Suppressor macrophage (primary cell): ENCODE measurements at regions not wholly inside any gene's neighbourhood (a gene's known extent, or its start where the extent isn't known, plus 50 kb on each side); places are given as distances from the start of the nearest gene placed in this dataset.
"Not testable (repeated sequence)": the region's sequence is repeated elsewhere in the genome, so short reads cannot be mapped to it uniquely, and the experiment has no call there.

Experiments used
- DNase-seq, 4 experiments: peaks; one replicate each; pipeline ENCODE4 v3.0.0-alpha.2; 2020 to 2022

- no peak for DNase-seq
These were observed 216.5 kb downstream of the SNRPN start for GRCh38 chr15:25171111-25171811.

DNA sequence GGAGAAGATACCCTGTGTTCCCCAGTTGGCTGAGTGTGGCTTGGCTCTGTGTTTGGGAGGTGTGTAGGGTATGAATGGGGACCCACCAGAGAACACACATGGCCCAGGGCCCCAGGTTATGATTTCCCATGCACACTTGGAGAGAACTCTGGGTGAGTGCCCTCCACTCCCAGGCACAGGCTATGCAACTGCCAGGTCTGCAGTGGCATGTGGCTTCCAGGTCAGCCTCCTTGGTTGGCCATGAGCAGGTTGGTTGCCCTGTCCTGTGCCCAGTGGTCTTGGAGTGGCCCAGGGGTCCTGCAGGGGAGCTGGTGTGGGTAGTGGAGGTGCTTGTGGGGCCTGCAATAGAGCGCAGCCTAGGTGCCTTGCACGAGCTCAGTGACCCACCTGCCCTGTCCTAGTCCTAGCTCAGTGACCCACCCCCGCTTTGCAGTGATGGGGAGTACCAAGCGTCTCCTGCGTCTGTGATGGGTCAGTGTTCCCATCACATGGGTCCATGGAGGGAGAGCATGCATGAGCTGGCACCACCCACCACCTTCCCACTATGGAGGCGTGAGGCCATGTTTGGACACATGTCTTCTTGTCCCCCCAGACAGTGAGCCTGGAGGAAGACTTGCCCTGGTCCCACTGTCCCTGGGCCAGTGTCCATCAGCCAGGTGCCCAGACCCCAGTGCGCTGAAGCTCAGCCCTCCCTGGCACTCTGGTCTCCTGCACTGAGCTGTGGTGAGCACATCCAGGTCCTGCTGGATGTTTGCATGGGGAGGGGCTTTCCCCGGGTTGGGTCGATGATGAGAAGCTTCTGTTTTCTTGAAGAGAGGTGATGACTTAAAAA, 217.3 kb downstream of the SNRPN start:
- DNase-seq: no peak

GRCh38 chr15:25172691-25173090, 217.9 kb downstream of the SNRPN start:
- DNase-seq: no peak

GRCh38 chr15:25173241-25174028, 218.6 kb downstream of the SNRPN start:
- DNase-seq: no peak

- DNase-seq: not testable (repeated sequence)
These were observed 219.4 kb downstream of the SNRPN start for GRCh38 chr15:25174149-25174548.

GRCh38 chr15:25175033-25175788, 220.4 kb downstream of the SNRPN start:
- DNase-seq: no peak

DNA sequence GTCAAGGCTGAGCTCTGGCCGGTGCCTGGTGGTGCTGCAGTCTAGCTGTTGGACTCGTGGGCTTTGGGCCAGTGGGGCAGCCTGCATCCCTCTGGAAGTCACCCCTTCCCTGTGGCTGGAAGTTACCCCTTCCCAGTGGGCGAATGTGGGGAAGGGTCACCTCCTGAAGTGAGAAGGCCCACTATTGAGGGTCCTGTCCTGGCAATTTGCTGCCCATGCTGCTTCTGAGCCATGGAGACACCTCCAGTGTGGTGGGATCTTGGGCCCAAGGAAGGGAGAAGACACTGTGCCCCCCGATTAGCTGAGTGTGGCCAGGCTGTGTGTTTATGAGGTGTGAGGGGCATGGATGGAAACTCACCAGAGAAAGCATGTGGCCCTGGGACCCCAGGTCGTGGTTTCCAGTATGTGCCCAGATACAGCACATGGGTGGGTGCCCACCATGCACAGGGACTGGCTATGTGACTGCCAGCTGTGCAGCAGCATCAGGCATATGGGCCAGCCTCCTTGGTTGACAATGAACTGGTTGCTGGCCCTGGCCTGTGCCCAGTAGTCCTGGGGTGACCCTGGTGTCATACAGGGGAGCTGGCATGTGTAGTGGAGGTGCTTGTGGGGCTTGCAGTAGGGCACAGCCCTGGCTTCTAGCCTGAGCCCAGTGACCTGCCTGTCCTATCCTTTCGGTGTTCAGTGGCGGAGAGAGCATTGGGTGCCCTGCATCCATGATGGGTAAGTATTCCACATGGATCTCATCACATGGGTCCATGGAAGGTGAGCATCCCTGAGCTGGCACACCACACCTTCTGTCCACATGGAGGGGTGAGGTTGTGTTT, 221.2 kb downstream of the SNRPN start:
- DNase-seq: no peak

GRCh38 chr15:25176616-25176923, 221.8 kb downstream of the SNRPN start:
- no peak for DNase-seq

- no peak for DNase-seq
These were observed 222.5 kb downstream of the SNRPN start for GRCh38 chr15:25176991-25177954.

DNA sequence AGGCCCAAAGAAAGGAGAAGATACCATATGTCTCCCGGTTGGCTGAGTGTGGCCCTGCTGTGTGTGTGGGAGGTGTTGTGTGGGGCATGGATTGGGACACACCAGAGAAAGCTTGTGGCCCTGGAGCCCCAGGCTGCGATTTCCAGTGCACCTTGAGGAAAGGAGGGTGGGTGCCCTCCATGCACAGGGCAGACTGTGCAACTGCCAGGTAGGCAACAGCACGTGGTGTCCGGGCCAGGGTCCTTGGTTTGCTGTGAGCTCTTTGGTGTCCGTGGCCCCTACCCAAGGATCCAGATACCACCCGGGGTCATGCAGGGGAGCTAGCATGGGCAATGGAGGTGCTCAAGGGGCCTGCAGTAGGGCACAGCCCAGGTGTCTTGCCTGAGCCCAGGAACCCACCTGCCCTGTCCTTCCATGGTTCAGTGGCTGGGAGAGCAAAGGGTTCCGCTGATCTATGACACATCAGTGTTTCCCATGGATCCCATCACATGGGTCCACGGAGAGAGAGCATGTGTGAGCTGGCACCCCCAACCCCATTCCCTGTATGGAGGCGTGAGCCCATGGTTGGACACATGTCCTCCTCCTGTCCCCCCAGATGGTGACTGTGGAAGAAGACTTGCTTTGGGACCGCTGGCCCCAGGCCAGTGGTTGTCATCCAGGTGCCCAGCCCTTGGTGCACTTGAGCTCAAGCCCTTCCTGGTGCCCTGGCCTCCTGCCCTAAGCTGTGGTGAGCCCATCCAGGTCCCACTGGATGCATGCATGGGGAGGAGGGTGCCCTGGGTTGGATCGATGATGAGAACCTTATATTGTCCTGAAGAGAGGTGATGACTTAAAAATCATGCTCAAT, 223.4 kb downstream of the SNRPN start:
- no peak for DNase-seq

DNA sequence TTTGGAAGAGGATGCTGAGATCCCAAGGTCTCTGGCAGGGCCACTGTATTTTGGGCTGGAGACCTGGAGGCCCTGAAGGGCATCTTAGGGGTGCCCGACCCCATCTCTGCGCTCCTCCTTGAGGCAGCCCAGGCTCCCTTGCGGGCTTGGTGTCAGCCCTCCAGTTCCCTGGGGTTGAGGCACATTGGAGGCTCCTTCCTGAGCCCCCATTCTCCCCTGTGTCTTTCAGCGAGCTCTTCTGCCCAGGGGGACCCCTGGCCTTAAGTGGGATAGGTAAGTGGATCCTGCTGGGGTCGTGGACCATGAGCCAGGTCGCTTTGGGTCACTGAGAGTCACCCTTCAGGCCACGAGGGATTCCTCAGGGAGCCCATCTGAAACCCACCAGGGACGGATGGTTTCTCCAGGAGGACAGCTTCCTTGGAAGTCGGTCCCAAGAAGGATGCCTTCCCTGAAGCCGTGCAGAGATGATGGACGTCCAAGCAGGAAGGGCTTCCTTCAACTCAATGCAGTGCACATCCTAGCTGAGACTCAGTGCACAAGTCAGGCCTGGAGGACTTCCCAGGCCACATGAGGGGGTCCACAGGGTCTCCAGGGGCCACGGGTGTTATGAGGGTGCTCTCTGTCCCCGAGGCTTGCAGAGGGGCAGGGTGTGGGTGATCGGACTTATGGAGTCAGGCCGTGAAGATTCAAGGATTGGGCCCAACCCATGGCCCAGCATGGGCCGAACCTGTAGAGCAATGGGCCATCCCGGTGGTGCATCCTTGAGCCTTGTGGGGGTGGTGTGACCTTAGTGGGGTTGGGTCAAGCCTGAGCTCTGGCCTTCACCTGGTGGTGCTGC, 224.3 kb downstream of the SNRPN start:
- no peak for DNase-seq

- no peak for DNase-seq
These were observed 225.1 kb downstream of the SNRPN start for GRCh38 chr15:25179673-25180511.

DNA sequence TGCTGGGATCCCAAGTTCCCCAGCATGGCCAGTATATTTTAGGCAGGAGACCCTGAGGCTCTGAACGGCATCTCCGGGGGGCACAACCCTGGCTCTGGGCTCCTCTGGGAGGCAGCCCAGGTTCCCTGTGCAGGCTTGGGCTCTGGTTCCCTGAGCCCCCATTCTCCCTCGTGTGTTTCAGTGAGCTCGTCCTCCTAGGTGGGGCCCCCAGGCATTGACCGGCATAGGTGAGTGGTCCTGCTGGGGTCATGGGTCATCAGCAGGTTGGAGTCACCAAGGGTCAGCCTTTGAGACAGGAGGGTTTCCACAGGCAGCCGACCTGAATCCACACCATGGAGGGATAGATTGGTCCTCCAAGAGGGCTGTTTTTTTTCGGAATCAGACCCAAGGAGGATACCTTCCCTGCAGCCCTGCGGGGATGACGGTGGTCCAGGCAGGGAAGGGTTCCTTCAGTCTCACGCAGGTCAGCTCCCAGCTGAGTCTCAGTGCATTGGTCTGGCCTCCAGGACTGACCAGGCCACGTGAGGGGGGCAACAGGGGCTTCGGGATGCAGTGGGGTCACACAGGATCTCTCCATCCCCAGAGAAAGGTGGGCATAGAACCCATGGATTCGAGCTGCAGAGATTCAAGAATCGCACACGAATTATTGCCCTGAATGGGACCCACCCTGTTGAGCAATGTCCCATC, 226.0 kb downstream of the SNRPN start:
- no peak for DNase-seq

DNA sequence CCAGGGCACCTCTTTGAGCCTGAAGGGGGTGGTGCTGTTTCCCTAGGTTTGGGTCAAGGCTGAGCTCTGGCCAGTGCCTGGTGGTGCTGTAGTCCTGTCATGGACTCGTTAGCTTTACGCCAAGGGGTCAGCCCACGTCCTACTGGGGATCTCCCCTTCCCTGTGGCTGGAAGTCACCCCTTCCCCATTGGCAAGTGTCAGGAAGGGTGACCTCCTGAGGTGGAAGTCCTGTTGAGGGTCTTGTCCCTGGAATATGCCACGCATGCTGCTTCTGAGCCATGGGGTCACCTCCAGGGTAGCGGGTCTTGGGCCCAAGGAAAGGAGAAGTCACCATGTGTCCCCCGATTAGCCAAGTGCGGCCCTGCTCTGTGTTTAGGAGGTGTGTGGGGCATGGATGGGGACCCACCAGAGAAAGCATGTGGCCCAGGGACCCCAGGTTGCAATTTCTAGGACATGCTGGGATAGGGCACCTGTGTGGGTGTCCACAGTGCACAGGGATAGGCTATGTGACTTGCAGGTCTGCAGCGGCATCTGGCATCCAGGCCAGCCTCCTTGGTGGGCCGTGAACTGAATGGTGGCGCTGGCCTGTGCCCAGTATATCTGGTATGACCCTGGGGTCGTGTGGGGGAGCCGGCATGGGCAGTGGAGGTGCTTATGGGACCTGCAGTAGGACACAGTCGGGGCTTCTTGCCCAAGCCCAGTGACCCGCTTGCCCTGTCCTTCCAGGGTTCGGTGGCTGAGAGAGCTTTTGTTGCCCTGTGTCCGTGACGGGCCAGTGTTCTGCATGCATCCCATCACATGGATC, 226.7 kb downstream of the SNRPN start:
- no peak for DNase-seq

- no peak for DNase-seq
These were observed 227.3 kb downstream of the SNRPN start for GRCh38 chr15:25182098-25182478.
